Fibroblast of lung (primary cell): ENCODE measurements at regions not wholly inside any gene's neighbourhood (a gene's known extent, or its start where the extent isn't known, plus 50 kb on each side); places are given as distances from the start of the nearest gene placed in this dataset.

Experiments used
- DNase-seq, 2 donors: peaks; one replicate each; pipeline versions ENCODE4 v3.0.0 to v3.0.0-alpha.2; 2010; ENCODE audit warnings: low read depth in 2 of 2
- H2AFZ ChIP-seq: 2 replicates; pipeline ENCODE4 v1.5.1; 2012; ENCODE audit warnings: low read length, control low read depth, inconsistent platforms
- H3K27ac ChIP-seq: 2 replicates; pipeline ENCODE4 v1.5.1; 2011; ENCODE audit warnings: low read length, control low read depth; ENCODE audit not compliant: insufficient read depth
- H3K27me3 ChIP-seq: 2 replicates; pipeline ENCODE4 v1.5.1; 2011; ENCODE audit warnings: mild to moderate bottlenecking, low read length; ENCODE audit not compliant: control insufficient read depth, insufficient read depth
- H3K36me3 ChIP-seq: 2 replicates; pipeline ENCODE4 v1.5.1; 2011; ENCODE audit warnings: low read length; ENCODE audit not compliant: control insufficient read depth, insufficient read depth
- H3K4me1 ChIP-seq: 2 replicates; pipeline ENCODE4 v1.5.1; 2011; ENCODE audit warnings: low read length; ENCODE audit not compliant: control insufficient read depth, insufficient read depth; ENCODE audit errors: extremely low read depth
- H3K4me2 ChIP-seq: 2 replicates; pipeline ENCODE4 v1.5.1; 2011; ENCODE audit warnings: low read length, control low read depth; ENCODE audit not compliant: insufficient read depth; ENCODE audit errors: extremely low read depth
- H3K4me3 ChIP-seq, 4 experiments: fragments of 200-600 bp in 1 of 4; sonication (generic) in 1 of 4; replicated peaks in 1 of 4; 2 replicates each; pipeline ENCODE4 v1.5.1; 2011 to 2016; ENCODE audit warnings: low read length in 4 of 4, low read depth in 3 of 4, mild to moderate bottlenecking in 3 of 4, control low read depth in 2 of 4, inconsistent platforms in 1 of 4, mixed read lengths in 1 of 4; ENCODE audit not compliant: insufficient read depth in 1 of 4; ENCODE audit errors: control extremely low read depth in 1 of 4
- H3K79me2 ChIP-seq: 2 replicates; pipeline ENCODE4 v1.5.1; 2012; ENCODE audit warnings: mild to moderate bottlenecking, low read length, inconsistent platforms; ENCODE audit not compliant: control insufficient read depth, insufficient read depth
- H3K9ac ChIP-seq: 2 replicates; pipeline ENCODE4 v1.5.1; 2011; ENCODE audit warnings: mild to moderate bottlenecking, low read length, control low read depth; ENCODE audit not compliant: insufficient read depth
- H3K9me3 ChIP-seq: 2 replicates; pipeline ENCODE4 v1.5.1; 2012; ENCODE audit warnings: low read depth, low read length; ENCODE audit not compliant: control insufficient read depth, insufficient read depth
- H4K20me1 ChIP-seq: 2 replicates; pipeline ENCODE4 v1.5.1; 2011; ENCODE audit warnings: low read length; ENCODE audit not compliant: control insufficient read depth, insufficient read depth; ENCODE audit errors: extremely low read depth
- CTCF ChIP-seq, 2 donors: IDR thresholded peaks in 1 of 2; conservative IDR thresholded peaks in 1 of 2; 1 replicate in 1 of 2; 2 replicates in 1 of 2; pipeline ENCODE4 v1.5.1; 2011 to 2012; ENCODE audit warnings: low read length in 2 of 2, control low read depth in 1 of 2, inconsistent platforms in 1 of 2, low read depth in 1 of 2, mild to moderate bottlenecking in 1 of 2
- EZH2 ChIP-seq: IDR thresholded peaks from 2 replicates; pipeline ENCODE4 v1.5.1; 2012; ENCODE audit warnings: low read length, control low read depth, mild to moderate bottlenecking; ENCODE audit errors: missing control alignments

GRCh38 chr3:80036176-80036575 lies 268.4 kb upstream of the ROBO1 start:
- H3K36me3 ChIP-seq, result no peaks in the 10 kb centered on the region
- H4K20me1 ChIP-seq, result no peaks in the 10 kb centered on the region
- no peak for DNase-seq
- H3K27ac ChIP-seq, result no peak overlapping the region
- H3K9me3 ChIP-seq, result no peaks in the 10 kb centered on the region
- H3K4me3 ChIP-seq, result no peak overlapping the region
- TF ChIP-seq EZH2, result no peak
- TF ChIP-seq CTCF (conservative IDR thresholded peaks at IDR 0.05 in 1 of 2, IDR thresholded peaks at IDR 0.05 in 1 of 2; ENCODE audit: low read depth in 1 of 2, low read length in 2 of 2), result no peak
- H3K9ac ChIP-seq, result no peak overlapping the region
- no peaks in the 10 kb centered on the region for H3K27me3 ChIP-seq
- H3K79me2 ChIP-seq, result no peaks in the 10 kb centered on the region
- H3K4me1 ChIP-seq, result no peaks in the 10 kb centered on the region
- no peak overlapping the region for H3K4me2 ChIP-seq
- H2AFZ ChIP-seq, result no peak overlapping the region

DNA sequence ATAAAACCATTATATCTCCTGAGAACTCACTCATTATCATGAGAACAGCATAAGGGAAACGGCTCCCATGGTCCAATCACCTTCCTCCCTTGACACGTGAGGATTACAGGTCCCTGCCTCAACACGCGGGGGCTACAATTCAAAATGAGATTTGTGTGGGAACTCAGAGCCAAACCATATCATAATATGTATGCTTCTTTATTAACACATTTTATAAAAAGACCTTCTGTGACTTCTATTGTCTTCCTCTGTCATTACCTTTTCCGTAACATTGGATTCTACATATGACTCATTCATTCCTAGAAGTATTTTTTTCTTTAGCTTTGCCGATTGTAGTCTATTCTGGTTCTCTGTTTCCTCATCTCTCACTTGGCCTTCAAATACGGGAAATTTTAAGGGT lies 267.2 kb upstream of the ROBO1 start:
- Histone ChIP-seq H3K9ac (no peak overlapping the region), H3K9me3 (no peaks in the 10 kb centered on the region), H2AFZ (no peak overlapping the region), H3K27me3 (no peaks in the 10 kb centered on the region), H3K4me3 (no peak overlapping the region), H3K4me2 (no peak overlapping the region), H3K36me3 (no peaks in the 10 kb centered on the region), H3K4me1 (no peaks in the 10 kb centered on the region), H4K20me1 (no peaks in the 10 kb centered on the region), H3K79me2 (no peaks in the 10 kb centered on the region), H3K27ac (no peak overlapping the region)
- TF ChIP-seq CTCF (conservative IDR thresholded peaks at IDR 0.05 in 1 of 2, IDR thresholded peaks at IDR 0.05 in 1 of 2; ENCODE audit: low read depth in 1 of 2, low read length in 2 of 2) (no peak), EZH2 (no peak)
- DNase-seq, result no peak

DNA sequence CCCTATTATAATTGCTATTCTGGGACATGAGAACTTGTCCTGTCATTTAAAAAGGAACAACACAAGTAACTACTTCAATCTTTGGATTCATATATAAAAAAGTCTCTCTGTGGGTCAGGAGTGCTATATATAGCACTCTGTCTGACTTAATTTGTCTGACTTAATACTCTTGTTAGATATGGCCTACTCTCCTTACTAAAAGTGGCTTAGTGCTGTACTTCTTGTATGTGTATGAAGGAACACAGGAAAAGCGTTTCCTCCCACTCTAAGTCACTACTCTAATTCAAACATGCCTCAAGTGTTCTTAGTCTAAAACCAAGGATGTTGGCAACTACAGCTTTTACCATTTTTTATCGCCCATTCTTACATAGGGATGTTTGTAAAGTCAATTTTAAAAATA lies 255.2 kb upstream of the ROBO1 start:
- H3K27ac ChIP-seq, result no peak overlapping the region

More for the DNA sequence above, 255.2 kb upstream of the ROBO1 start:
- no peak overlapping the region for H2AFZ ChIP-seq
- H3K9ac ChIP-seq, result no peak overlapping the region
- no peaks in the 10 kb centered on the region for H3K4me1 ChIP-seq
- no peak overlapping the region for H3K4me2 ChIP-seq
- no peaks in the 10 kb centered on the region for H3K27me3 ChIP-seq
- no peaks in the 10 kb centered on the region for H3K36me3 ChIP-seq
- no peaks in the 10 kb centered on the region for H3K9me3 ChIP-seq
- no peaks in the 10 kb centered on the region for H3K79me2 ChIP-seq
- H3K4me3 ChIP-seq, result no peak overlapping the region
- TF ChIP-seq EZH2 (no peak), CTCF (conservative IDR thresholded peaks at IDR 0.05 in 1 of 2, IDR thresholded peaks at IDR 0.05 in 1 of 2; ENCODE audit: low read depth in 1 of 2, low read length in 2 of 2) (no peak)
- DNase-seq, result no peak
- H4K20me1 ChIP-seq, result no peaks in the 10 kb centered on the region
